IMR-90 (cell line): ENCODE measurements at regions not wholly inside any gene's neighbourhood (a gene's known extent, or its start where the extent isn't known, plus 50 kb on each side); places are given as distances from the start of the nearest gene placed in this dataset.

Source experiments
- ATAC-seq: fragments of 200-7000 bp; cut with Tn5 transposase; 2 replicates; pipeline ENCODE4 v1.9.1; 2020; ENCODE audit warnings: low read depth, mild to moderate bottlenecking, moderate library complexity
- BruUV-seq: library from RNA; stranded (reverse); fragments of 400-500 nt; replicated peaks from 2 replicates; lab custom pipeline; 2021; lab: Mats Ljungman, UMichigan
- CTCF ChIA-PET: fragments of 300-600 bp; formaldehyde crosslinking; extraction: SDS; loops from one replicate; lab custom pipeline; 2021; ENCODE audit warnings: antibody characterized with exemption; lab: Yijun Ruan, JAX
- POLR2A ChIA-PET: fragments of 300-600 bp; sonication (Branson Sonifier 250); formaldehyde crosslinking; loops from one replicate; lab custom pipeline; 2022; ENCODE audit warnings: antibody characterized with exemption; ENCODE audit not compliant: unreplicated experiment; lab: Charles Lee
- DNase-seq: peaks from one replicate; pipeline ENCODE4 v3.0.0; 2013
- H2AFZ ChIP-seq: replicated peaks from 2 replicates; pipeline ENCODE3; 2013; ENCODE audit warnings: low read length, mild to moderate bottlenecking; ENCODE audit not compliant: poor library complexity
- H2AK5ac ChIP-seq: 2 replicates; pipeline ENCODE4 v1.6.1; 2013; ENCODE audit warnings: low read depth, low read length, inconsistent platforms
- H2AK9ac ChIP-seq: replicated peaks from 2 replicates; pipeline ENCODE3; 2013; ENCODE audit warnings: mild to moderate bottlenecking, low read depth, low read length, moderate library complexity; ENCODE audit not compliant: poor library complexity
- H2BK120ac ChIP-seq: 2 replicates; pipeline ENCODE4 v1.6.1; 2013; ENCODE audit warnings: low read depth, low read length, inconsistent platforms
- H2BK15ac ChIP-seq: 3 replicates; pipeline ENCODE4 v1.6.1; 2013; ENCODE audit warnings: low read depth, low read length, inconsistent platforms
- H2BK20ac ChIP-seq: 2 replicates; pipeline ENCODE4 v1.6.1; 2013; ENCODE audit warnings: low read depth, mild to moderate bottlenecking, inconsistent platforms, low read length, moderate library complexity
- H2BK5ac ChIP-seq: 2 replicates; pipeline ENCODE4 v1.6.1; 2013; ENCODE audit warnings: mild to moderate bottlenecking, low read depth, low read length, inconsistent platforms; ENCODE audit not compliant: poor library complexity, severe bottlenecking
- H3K14ac ChIP-seq: replicated peaks from 2 replicates; pipeline ENCODE4 v1.6.1; 2013; ENCODE audit warnings: low read depth, low read length, inconsistent platforms
- H3K18ac ChIP-seq: 2 replicates; pipeline ENCODE4 v1.6.1; 2013; ENCODE audit warnings: low read depth, low read length, control low read depth
- H3K23ac ChIP-seq: 2 replicates; pipeline ENCODE4 v1.6.1; 2013; ENCODE audit warnings: low read depth, low read length, inconsistent platforms
- H3K27ac ChIP-seq: 2 replicates; pipeline ENCODE4 v1.5.1; 2013; ENCODE audit warnings: mild to moderate bottlenecking, control low read depth, low read length; ENCODE audit not compliant: insufficient read depth
- H3K27me3 ChIP-seq: 2 replicates; pipeline ENCODE4 v1.6.1; 2013; ENCODE audit warnings: low read length; ENCODE audit not compliant: control insufficient read depth, insufficient read depth
- H3K36me3 ChIP-seq: 2 replicates; pipeline ENCODE4 v1.6.1; 2013; ENCODE audit warnings: low read length, mixed read lengths; ENCODE audit not compliant: control insufficient read depth, insufficient read depth
- H3K4ac ChIP-seq: 2 replicates; pipeline ENCODE4 v1.6.1; 2013; ENCODE audit warnings: low read depth, low read length, inconsistent platforms
- H3K4me1 ChIP-seq: 2 replicates; pipeline ENCODE4 v1.6.1; 2013; ENCODE audit warnings: low read length, mixed read lengths; ENCODE audit not compliant: control insufficient read depth, insufficient read depth
- H3K4me2 ChIP-seq: 2 replicates; pipeline ENCODE4 v1.6.1; 2013; ENCODE audit warnings: low read depth, mild to moderate bottlenecking, control low read depth, low read length, moderate library complexity
- H3K4me3 ChIP-seq: 2 replicates; pipeline ENCODE4 v1.5.1; 2013; ENCODE audit warnings: low read depth, mild to moderate bottlenecking, control low read depth, low read length, moderate library complexity; ENCODE audit not compliant: insufficient read depth
- H3K56ac ChIP-seq: 2 replicates; pipeline ENCODE4 v1.6.1; 2013; ENCODE audit warnings: low read length, inconsistent platforms; ENCODE audit not compliant: insufficient read depth; ENCODE audit errors: extremely low read depth
- H3K79me1 ChIP-seq, 2 experiments: 2 replicates each; pipeline ENCODE4 v1.6.1; 2013; ENCODE audit warnings: low read length in 2 of 2, inconsistent platforms in 1 of 2, low read depth in 1 of 2
- H3K9ac ChIP-seq: 2 replicates; pipeline ENCODE4 v1.6.1; 2013; ENCODE audit warnings: low read depth, low read length, control low read depth
- H3K9me1 ChIP-seq: 2 replicates; pipeline ENCODE4 v1.6.1; 2013; ENCODE audit warnings: low read length, inconsistent platforms; ENCODE audit not compliant: insufficient read depth
- H3K9me3 ChIP-seq: 2 replicates; pipeline ENCODE4 v1.6.1; 2013; ENCODE audit warnings: low read length; ENCODE audit not compliant: control insufficient read depth, insufficient read depth
- H4K20me1 ChIP-seq: 2 replicates; pipeline ENCODE4 v1.6.1; 2013; ENCODE audit warnings: low read length, inconsistent platforms; ENCODE audit not compliant: insufficient read depth
- H4K5ac ChIP-seq: 2 replicates; pipeline ENCODE4 v1.6.1; 2013; ENCODE audit warnings: mild to moderate bottlenecking, low read depth, low read length, control low read depth
- H4K8ac ChIP-seq, 2 experiments: 2 replicates each; pipeline ENCODE4 v1.6.1; 2013; ENCODE audit warnings: low read depth in 2 of 2, low read length in 2 of 2, control low read depth in 1 of 2, inconsistent platforms in 1 of 2
- H4K91ac ChIP-seq: 2 replicates; pipeline ENCODE4 v1.6.1; 2013; ENCODE audit warnings: low read depth, low read length, inconsistent platforms; ENCODE audit not compliant: insufficient read depth
- CEBPB ChIP-seq: IDR thresholded peaks from 2 replicates; pipeline ENCODE4 v1.6.1; 2012; ENCODE audit warnings: low read depth, low read length, improper control_type of control experiment
- CTCF ChIP-seq: conservative IDR thresholded peaks from 2 replicates; pipeline ENCODE4 v1.5.1; 2012; ENCODE audit warnings: mild to moderate bottlenecking, low read depth, low read length, improper control_type of control experiment
- ELK1 ChIP-seq: fragments of 150-350 bp; IDR thresholded peaks from 2 replicates; pipeline ENCODE4 v1.6.1; 2016; ENCODE audit warnings: low read depth, mild to moderate bottlenecking, low read length, moderate library complexity, borderline replicate concordance
- FOS ChIP-seq: fragments of 150-350 bp; IDR thresholded peaks from 2 replicates; pipeline ENCODE4 v1.6.1; 2016; ENCODE audit warnings: low read depth, low read length
- MAFK ChIP-seq: IDR thresholded peaks from 2 replicates; pipeline ENCODE4 v1.6.1; 2012; ENCODE audit warnings: low read depth, low read length, improper control_type of control experiment
- MAZ ChIP-seq: IDR thresholded peaks from 2 replicates; pipeline ENCODE4 v1.6.1; 2012; ENCODE audit warnings: low read depth, mild to moderate bottlenecking, low read length, improper control_type of control experiment, moderate library complexity, borderline replicate concordance
- NFE2L2 ChIP-seq: fragments of 150-350 bp; IDR thresholded peaks from 2 replicates; pipeline ENCODE4 v1.6.1; 2016; ENCODE audit warnings: low read depth, mild to moderate bottlenecking, low read length
- POLR2A ChIP-seq: IDR thresholded peaks from 2 replicates; pipeline ENCODE4 v1.6.1; 2012; ENCODE audit warnings: mild to moderate bottlenecking, low read depth, low read length
- RAD21 ChIP-seq: IDR thresholded peaks from 2 replicates; pipeline ENCODE4 v1.6.1; 2012; ENCODE audit warnings: low read length, improper control_type of control experiment
- RCOR1 ChIP-seq: IDR thresholded peaks from 2 replicates; pipeline ENCODE4 v1.6.1; 2012; ENCODE audit warnings: mild to moderate bottlenecking, low read length, improper control_type of control experiment; ENCODE audit not compliant: insufficient replicate concordance
- RFX5 ChIP-seq: IDR thresholded peaks from 2 replicates; pipeline ENCODE4 v1.8.0; 2012; ENCODE audit warnings: low read depth, mild to moderate bottlenecking, low read length, moderate library complexity
- USF2 ChIP-seq: fragments of 150-350 bp; IDR thresholded peaks from 2 replicates; pipeline ENCODE4 v1.6.1; 2017; ENCODE audit warnings: mild to moderate bottlenecking, antibody characterized with exemption, low read length, low read depth
- WGBS, 2 experiments: methylation state at CpG; one replicate each; pipeline versions ENCODE4 v1.1.5 to v1.1.7; 2013; ENCODE audit warnings: missing lambda C conversion rate in 2 of 2; ENCODE audit not compliant: insufficient read length in 1 of 2; ENCODE audit errors: extremely low coverage in 2 of 2; 5-methylcytosine and 5-hydroxymethylcytosine counted together
- dilution Hi-C: fragments of 300-500 bp; cut with HindIII; formaldehyde crosslinking; loops from one replicate; pipeline ENCODE4 v1.14.3; 2018; ENCODE audit warnings: low sequenced_read_pairs; ENCODE audit not compliant: unreplicated experiment
- in situ Hi-C: fragments of 300-500 bp; cut with MboI; formaldehyde crosslinking; loops from 3 replicates; pipeline ENCODE4 v1.14.3; 2019; ENCODE audit warnings: low sequenced_read_pairs, inconsistent platforms, mixed read lengths
- intact Hi-C: fragments of 100-400 bp; cut with micrococcal nuclease; formaldehyde crosslinking; loops from 2 replicates; pipeline ENCODE4 v1.10.0; 2022

GRCh38 chr3:153249906-153250305, 87.9 kb downstream of the RAP2B start:
- CTCF ChIA-PET, result no interaction called here

More at GRCh38 chr3:153249906-153250305, 87.9 kb downstream of the RAP2B start:
- Histone ChIP-seq H3K27me3 (no peaks in the 10 kb centered on the region), H3K9me3 (no peaks in the 10 kb centered on the region), H4K91ac (no peak overlapping the region), H4K8ac (no peak overlapping the region), H2AK5ac (no peak overlapping the region), H2BK20ac (peak overlapping the region; percentile 9; the same call in 1 of the 2 replicates), H2AFZ (no peak overlapping the region), H3K4me3 (no peak overlapping the region), H4K20me1 (no peaks in the 10 kb centered on the region), H2BK15ac (no peak overlapping the region), H2BK120ac (no peak overlapping the region), H3K27ac (no peak overlapping the region), H3K23ac (no peak overlapping the region), H3K79me1 (no peaks in the 10 kb centered on the region), H3K18ac (no peak overlapping the region), H3K14ac (no peak overlapping the region), H3K56ac (no peak overlapping the region), H3K4me1 (peaks cover 5% of the 10 kb centered on the region), H4K5ac (no peak overlapping the region), H3K36me3 (no peaks in the 10 kb centered on the region), H2AK9ac (no peak overlapping the region), H3K4ac (no peak overlapping the region), H3K4me2 (no peak overlapping the region), H2BK5ac (no peak overlapping the region), H3K9me1 (peaks cover 2% of the 10 kb centered on the region; the same call in 1 of the 2 replicates), H3K9ac (no peak overlapping the region)
- dilution Hi-C loops, result no loop called here
- intact Hi-C loops, result loop anchor here (5.0 kb wide), 2 partner anchors 32 to 208 kb away; no protein-coding TSS in a partner anchor
- DNase-seq (no peak), ATAC-seq (no peak)
- POLR2A ChIA-PET, result no interaction called here
- no TSS peak for BruUV-seq
- no peak for TF ChIP-seq NFE2L2
- no peak for TF ChIP-seq CTCF
- no peak for TF ChIP-seq MAFK
- TF ChIP-seq RFX5, result no peak
- TF ChIP-seq RCOR1, result no peak
- no peak for TF ChIP-seq USF2
- no peak for TF ChIP-seq MAZ
- no peak for TF ChIP-seq POLR2A
- no peak for TF ChIP-seq CEBPB
- no peak for TF ChIP-seq RAD21
- TF ChIP-seq FOS, result no peak
- TF ChIP-seq ELK1, result no peak
- no CpG with 5 or more reads among the region's 2 CpGs for WGBS, 2 experiments
- in situ Hi-C loops, result no loop called here
